ENCODE measurements at regions not wholly inside any gene's neighbourhood (a gene's known extent, or its start where the extent isn't known, plus 50 kb on each side); places are given as distances from the start of the nearest gene placed in this dataset.

DNA sequence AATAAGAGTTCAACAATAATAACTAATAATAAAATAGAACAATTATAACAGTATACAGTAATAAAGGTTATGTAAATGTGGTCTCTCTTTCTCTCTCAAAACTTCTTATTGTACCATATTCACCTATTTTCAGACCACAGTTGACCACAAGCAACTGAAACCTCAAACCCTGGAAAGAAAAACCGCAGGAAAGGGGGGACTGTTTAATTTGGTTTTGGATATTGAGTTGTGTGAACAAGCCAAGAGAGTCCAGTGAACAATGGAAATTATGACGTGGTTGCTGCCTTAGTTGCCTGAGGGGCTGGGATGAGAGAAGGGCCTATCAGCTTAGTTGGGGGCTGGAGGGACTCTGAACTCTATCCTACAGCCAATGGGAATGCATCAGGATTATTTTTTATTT lies 178.7 kb upstream of the POU2AF2 start:
- no peak overlapping the region for H3K27ac ChIP-seq
- H3K9me3 ChIP-seq = no peaks in the 10 kb centered on the region
- H3K27me3 ChIP-seq = no peaks in the 10 kb centered on the region
- peaks cover 4% of the 10 kb centered on the region for H3K4me1 ChIP-seq
- no peak overlapping the region for H3K4me3 ChIP-seq
- WGBS = 65% methylated on average over 2 of the region's 2 CpGs
- H3K36me3 ChIP-seq = no peaks in the 10 kb centered on the region
- DNase-seq (ENCODE audit: low spot score in 2 of 2) = no peak
- TF ChIP-seq POLR2A (IDR thresholded peaks at IDR 0.05) (no peak), POLR2AphosphoS5 (IDR thresholded peaks at IDR 0.05) (no peak), EP300 (IDR thresholded peaks at IDR 0.05) (no peak)
- TF ChIP-seq, protein P1, sequence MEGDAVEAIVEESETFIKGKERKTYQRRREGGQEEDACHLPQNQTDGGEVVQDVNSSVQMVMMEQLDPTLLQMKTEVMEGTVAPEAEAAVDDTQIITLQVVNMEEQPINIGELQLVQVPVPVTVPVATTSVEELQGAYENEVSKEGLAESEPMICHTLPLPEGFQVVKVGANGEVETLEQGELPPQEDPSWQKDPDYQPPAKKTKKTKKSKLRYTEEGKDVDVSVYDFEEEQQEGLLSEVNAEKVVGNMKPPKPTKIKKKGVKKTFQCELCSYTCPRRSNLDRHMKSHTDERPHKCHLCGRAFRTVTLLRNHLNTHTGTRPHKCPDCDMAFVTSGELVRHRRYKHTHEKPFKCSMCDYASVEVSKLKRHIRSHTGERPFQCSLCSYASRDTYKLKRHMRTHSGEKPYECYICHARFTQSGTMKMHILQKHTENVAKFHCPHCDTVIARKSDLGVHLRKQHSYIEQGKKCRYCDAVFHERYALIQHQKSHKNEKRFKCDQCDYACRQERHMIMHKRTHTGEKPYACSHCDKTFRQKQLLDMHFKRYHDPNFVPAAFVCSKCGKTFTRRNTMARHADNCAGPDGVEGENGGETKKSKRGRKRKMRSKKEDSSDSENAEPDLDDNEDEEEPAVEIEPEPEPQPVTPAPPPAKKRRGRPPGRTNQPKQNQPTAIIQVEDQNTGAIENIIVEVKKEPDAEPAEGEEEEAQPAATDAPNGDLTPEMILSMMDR (IDR thresholded peaks at IDR 0.05) = no peak

- H3K27ac ChIP-seq = no peak overlapping the region
- no peak for DNase-seq (ENCODE audit: low spot score in 2 of 2)
- H3K4me1 ChIP-seq = peaks cover 4% of the 10 kb centered on the region
- TF ChIP-seq POLR2AphosphoS5 (IDR thresholded peaks at IDR 0.05) = no peak
- no peak for TF ChIP-seq EP300 (IDR thresholded peaks at IDR 0.05)
- TF ChIP-seq, protein P1 (IDR thresholded peaks at IDR 0.05) = no peak
- no peak for TF ChIP-seq POLR2A (IDR thresholded peaks at IDR 0.05)
- no peaks in the 10 kb centered on the region for H3K27me3 ChIP-seq
- no peak overlapping the region for H3K4me3 ChIP-seq
- H3K9me3 ChIP-seq = no peaks in the 10 kb centered on the region
- no peaks in the 10 kb centered on the region for H3K36me3 ChIP-seq
- WGBS = 43% methylated on average over 6 of the region's 6 CpGs
Measured at GRCh38 chr11:111063726-111064517, 181.6 kb upstream of the POU2AF2 start.

GRCh38 chr11:111062420-111062819 lies 183.1 kb upstream of the POU2AF2 start:
- no peak for DNase-seq (ENCODE audit: low spot score in 2 of 2)
- H3K4me3 ChIP-seq = no peak overlapping the region
- H3K4me1 ChIP-seq = peaks cover 4% of the 10 kb centered on the region
- H3K9me3 ChIP-seq = no peaks in the 10 kb centered on the region
- TF ChIP-seq POLR2A (IDR thresholded peaks at IDR 0.05) (no peak), EP300 (IDR thresholded peaks at IDR 0.05) (no peak), POLR2AphosphoS5 (IDR thresholded peaks at IDR 0.05) (no peak)
- TF ChIP-seq, protein P1 (IDR thresholded peaks at IDR 0.05) = no peak
- 89% methylated on average over 3 of the region's 3 CpGs for WGBS
- H3K27ac ChIP-seq = no peak overlapping the region
- no peaks in the 10 kb centered on the region for H3K36me3 ChIP-seq
- no peaks in the 10 kb centered on the region for H3K27me3 ChIP-seq

- DNase-seq (ENCODE audit: low spot score in 2 of 2) = no peak
- Histone ChIP-seq H3K4me3 (no peak overlapping the region), H3K4me1 (peaks cover 4% of the 10 kb centered on the region), H3K36me3 (no peaks in the 10 kb centered on the region), H3K27ac (no peak overlapping the region), H3K9me3 (no peaks in the 10 kb centered on the region), H3K27me3 (no peaks in the 10 kb centered on the region)
- no peak for TF ChIP-seq POLR2AphosphoS5 (IDR thresholded peaks at IDR 0.05)
- no peak for TF ChIP-seq EP300 (IDR thresholded peaks at IDR 0.05)
- TF ChIP-seq POLR2A (IDR thresholded peaks at IDR 0.05) = no peak
- TF ChIP-seq, protein P1 (IDR thresholded peaks at IDR 0.05) = no peak
Measured at GRCh38 chr11:111059726-111060125, 185.8 kb upstream of the POU2AF2 start.

GRCh38 chr11:111049131-111049530 lies 196.4 kb upstream of the POU2AF2 start:
- TF ChIP-seq POLR2A (IDR thresholded peaks at IDR 0.05) (no peak), POLR2AphosphoS5 (IDR thresholded peaks at IDR 0.05) (no peak), EP300 (IDR thresholded peaks at IDR 0.05) (no peak)
- TF ChIP-seq, protein P1 (IDR thresholded peaks at IDR 0.05) = no peak
- Histone ChIP-seq H3K9me3 (no peaks in the 10 kb centered on the region), H3K27me3 (no peaks in the 10 kb centered on the region), H3K27ac (no peak overlapping the region), H3K4me3 (no peak overlapping the region), H3K36me3 (no peaks in the 10 kb centered on the region), H3K4me1 (no peaks in the 10 kb centered on the region)
- no peak for DNase-seq (ENCODE audit: low spot score in 2 of 2)
- 85% methylated on average over 4 of the region's 4 CpGs for WGBS

All from suprapubic skin (tissue), 4 donors.